HG03175 (cell line): ENCODE measurements at regions not wholly inside any gene's neighbourhood (a gene's known extent, or its start where the extent isn't known, plus 50 kb on each side); places are given as distances from the start of the nearest gene placed in this dataset.

Experiments
- ATAC-seq: cut with Tn5 transposase; IDR thresholded peaks from one replicate; pipeline ENCODE4 v1.9.1; 2021; ENCODE audit warnings: mild to moderate bottlenecking, moderate library complexity; ENCODE audit not compliant: unreplicated experiment

GRCh38 chr10:89879121-89879520 lies 177.7 kb downstream of the KIF20B start:
- no peak for ATAC-seq

- ATAC-seq = peak; percentile 60
These were observed 186.0 kb downstream of the KIF20B start for GRCh38 chr10:89887406-89887805.

- ATAC-seq = peak; percentile 76
These were observed 186.4 kb downstream of the KIF20B start for GRCh38 chr10:89887830-89888229.

GRCh38 chr10:89888321-89889070 lies 187.1 kb downstream of the KIF20B start:
- peak; percentile 84 for ATAC-seq

GRCh38 chr10:89889606-89890005 lies 188.2 kb downstream of the KIF20B start:
- no peak for ATAC-seq

GRCh38 chr10:89891006-89891535 lies 189.7 kb downstream of the KIF20B start:
- ATAC-seq = no peak

GRCh38 chr10:89894051-89894450 lies 192.7 kb downstream of the KIF20B start:
- ATAC-seq = no peak

GRCh38 chr10:89900554-89900953 lies 199.2 kb downstream of the KIF20B start:
- ATAC-seq = no peak

- ATAC-seq = no peak
These were observed 200.5 kb downstream of the KIF20B start for GRCh38 chr10:89901895-89902294.

GRCh38 chr10:89904755-89905154 lies 203.4 kb downstream of the KIF20B start:
- no peak for ATAC-seq

GRCh38 chr10:89909752-89910151 lies 208.4 kb downstream of the KIF20B start:
- ATAC-seq = no peak

GRCh38 chr10:89915021-89915420 lies 213.6 kb downstream of the KIF20B start:
- ATAC-seq = no peak

GRCh38 chr10:89915968-89916367 lies 214.6 kb downstream of the KIF20B start:
- no peak for ATAC-seq

- no peak for ATAC-seq
These were observed 215.3 kb downstream of the KIF20B start for GRCh38 chr10:89916468-89917215.

GRCh38 chr10:89921403-89921802 lies 220.0 kb downstream of the KIF20B start:
- no peak for ATAC-seq

GRCh38 chr10:89923661-89924060 lies 222.3 kb downstream of the KIF20B start:
- no peak for ATAC-seq

- ATAC-seq = no peak
These were observed 222.9 kb downstream of the KIF20B start for GRCh38 chr10:89924261-89924660.

GRCh38 chr10:89926736-89927135 lies 225.3 kb downstream of the KIF20B start:
- no peak for ATAC-seq

- peak; percentile 58 for ATAC-seq
These were observed 228.1 kb downstream of the KIF20B start for GRCh38 chr10:89929282-89930026.

- ATAC-seq = no peak
These were observed 236.1 kb downstream of the KIF20B start for GRCh38 chr10:89937494-89937893.

GRCh38 chr10:89940076-89940475 lies 238.7 kb downstream of the KIF20B start:
- no peak for ATAC-seq
